ENCODE measurements at regions not wholly inside any gene's neighbourhood (a gene's known extent, or its start where the extent isn't known, plus 50 kb on each side); places are given as distances from the start of the nearest gene placed in this dataset.

DNA sequence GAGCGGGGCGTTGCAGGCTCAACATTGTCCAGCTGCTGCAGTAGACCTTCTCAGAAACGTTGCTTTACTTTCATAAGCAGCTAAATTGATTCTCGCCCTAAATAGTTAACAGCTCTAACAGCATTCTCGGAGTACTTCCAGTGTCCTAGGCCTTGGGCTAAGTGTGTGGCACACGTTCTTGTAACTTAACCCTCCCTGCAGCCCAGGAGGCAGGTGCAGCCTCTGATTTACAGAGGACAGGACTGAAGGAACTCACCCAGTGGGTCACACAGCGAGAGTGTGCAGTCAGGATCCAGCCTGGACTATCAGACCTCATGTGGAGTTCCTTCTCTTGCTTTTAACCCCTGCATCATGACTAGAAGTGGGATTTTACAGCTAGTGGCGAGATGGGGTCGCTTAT lies 312.8 kb upstream of the C2CD4B start:
- no peak for DNase-seq

DNA sequence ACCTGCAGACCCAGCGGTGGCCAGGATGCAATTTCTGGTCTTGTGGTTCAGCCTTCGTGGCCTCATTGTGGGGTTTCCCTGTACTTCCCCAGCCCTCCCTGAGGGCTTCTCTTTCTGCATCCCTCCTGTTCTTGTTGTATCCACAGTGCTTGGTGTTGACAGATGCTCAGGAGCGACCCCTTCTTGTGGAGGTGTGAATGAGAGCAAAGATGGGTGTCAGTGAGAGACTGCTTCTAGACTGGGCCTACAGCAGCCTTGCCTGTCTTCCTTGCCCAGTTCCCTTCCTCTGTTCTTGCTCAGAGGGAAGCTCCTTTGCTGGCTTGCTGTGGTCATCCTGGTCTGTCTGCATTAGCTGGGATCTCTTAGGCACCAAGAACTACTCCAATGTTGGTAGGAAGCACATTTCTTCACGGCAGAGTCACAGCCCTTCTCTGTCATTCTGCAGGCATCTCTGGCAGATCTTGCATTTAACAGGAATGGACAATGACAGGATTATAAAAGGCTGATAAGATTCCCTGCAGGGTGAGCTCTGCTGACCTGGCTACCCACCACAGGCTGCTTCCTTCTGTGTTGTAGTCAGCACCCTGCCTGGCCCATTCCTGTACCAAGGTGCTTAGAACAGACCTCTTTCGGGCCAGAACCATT lies 317.8 kb upstream of the C2CD4B start:
- no peak for DNase-seq

DNA sequence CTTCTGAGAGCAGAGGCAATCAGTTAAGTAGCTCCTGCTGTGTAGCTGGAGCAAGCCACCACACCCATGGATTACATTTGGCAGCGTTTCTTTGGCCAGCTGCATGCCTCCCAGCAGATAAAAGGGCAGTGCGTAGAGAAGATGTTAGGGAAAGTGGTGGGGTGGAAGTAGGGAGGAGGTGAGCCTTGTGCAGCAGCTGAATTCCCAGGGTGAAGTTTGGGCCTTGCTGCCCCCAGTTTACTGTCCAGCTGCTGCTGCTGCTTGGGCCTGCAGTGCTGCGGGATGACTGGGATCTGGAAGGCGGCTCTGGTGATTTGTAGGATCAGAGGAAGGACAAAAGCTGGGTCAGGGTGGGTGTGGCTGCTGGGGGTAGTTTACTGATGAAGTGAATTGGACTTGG lies 318.7 kb upstream of the C2CD4B start:
- no peak for DNase-seq

DNA sequence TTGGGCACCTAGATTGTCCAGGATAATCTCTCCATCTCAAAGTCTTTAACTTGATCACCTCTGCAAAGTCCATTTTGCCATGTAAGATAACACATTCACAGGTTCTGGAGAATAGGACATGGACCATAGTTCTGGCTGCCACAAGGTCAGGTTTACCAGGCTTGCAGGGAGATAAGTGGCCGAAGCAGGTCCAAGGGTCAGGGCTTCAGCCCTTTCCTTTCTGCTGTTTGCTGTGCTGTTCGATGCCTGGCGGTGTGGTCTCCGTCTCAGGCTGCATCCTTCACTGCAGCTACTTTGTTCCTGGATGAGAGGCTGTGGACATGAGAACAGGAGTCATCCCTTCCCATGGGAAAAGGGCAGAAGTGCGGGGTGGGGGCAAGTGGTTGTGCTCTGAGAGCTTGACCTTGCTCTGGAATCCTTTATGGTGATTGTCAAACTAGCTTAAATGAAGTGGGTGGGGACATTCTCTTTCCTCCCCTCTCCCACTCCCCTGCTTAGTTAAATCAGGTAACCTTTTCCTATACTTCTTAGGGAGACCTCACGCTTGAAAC lies 320.2 kb upstream of the C2CD4B start:
- DNase-seq, result no peak

DNA sequence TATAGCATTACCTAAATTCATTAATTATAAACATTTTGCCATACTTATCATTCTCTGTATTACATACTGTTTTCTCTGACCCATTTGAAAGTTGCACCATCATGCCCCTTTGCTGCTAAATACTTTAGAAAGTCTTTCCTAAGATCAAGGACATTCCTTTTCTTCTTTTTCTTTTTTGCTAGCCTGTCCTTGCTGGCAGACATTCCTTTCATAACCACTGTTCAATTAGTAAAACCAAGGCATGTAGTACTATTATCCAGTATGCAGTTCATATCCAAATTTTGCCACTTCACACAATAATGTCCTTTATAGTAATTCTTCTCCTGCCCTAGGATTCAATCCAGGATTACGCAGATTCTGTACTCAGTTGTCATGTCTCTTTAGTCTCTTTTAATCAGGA lies 321.0 kb upstream of the C2CD4B start:
- DNase-seq, result no peak

DNA sequence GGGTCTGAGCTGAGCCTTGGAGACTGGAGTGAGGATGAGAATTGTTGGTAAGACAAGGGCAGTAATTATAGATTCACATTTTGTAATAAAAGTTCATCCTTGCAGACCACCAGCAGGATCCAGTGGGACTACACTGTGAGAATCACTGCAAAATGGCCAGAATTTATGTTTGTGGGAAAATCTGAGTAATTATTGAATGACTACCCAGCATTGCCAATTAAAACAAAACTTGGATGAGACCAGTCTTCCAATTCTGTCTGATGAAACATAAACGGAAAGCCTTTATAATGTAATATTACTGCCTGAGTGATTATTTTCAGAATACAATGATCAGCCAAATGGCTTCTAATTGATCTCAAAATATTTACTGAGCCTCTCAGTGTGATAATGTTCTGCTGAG lies 323.3 kb upstream of the C2CD4B start:
- DNase-seq, result no peak

DNA sequence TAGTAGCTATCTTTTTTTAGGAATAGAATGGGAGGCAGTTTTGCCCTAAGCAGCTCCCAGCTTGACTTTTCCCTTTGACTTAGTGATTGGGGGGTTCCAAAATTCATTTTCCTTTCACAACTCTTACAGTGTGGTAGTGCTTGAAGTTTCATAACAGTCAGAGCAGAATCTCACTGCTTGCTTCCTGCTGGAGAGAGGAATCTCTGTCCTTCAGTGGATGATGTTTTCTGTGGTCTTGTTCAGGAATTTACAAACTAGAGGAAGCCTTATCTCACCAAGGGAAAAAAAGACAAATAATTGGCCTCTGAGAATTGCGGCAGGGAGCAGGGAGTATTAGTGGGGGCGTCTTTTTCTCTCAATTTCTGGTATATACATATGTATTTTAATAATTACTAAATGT lies 326.6 kb upstream of the C2CD4B start:
- no peak for DNase-seq

DNA sequence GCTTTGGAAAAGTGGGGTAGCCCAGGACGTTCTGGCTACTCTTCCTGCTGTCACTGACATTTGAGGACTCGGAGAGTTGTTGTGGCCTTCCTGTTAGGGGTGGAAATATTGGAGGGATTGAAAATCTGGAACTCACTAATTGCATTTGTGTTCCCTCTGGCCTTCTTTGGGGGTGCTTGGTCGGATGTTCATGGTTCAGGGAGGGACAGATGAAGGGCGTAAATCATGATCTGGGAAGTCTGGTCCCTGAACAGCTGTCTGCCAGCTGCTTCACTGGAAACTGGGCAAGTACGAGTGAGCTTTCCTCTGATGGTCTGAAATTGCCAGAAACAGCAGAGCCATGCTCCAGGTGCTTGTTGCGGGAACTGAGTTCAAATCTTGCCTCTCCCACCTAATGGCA lies 327.8 kb upstream of the C2CD4B start:
- no peak for DNase-seq

DNA sequence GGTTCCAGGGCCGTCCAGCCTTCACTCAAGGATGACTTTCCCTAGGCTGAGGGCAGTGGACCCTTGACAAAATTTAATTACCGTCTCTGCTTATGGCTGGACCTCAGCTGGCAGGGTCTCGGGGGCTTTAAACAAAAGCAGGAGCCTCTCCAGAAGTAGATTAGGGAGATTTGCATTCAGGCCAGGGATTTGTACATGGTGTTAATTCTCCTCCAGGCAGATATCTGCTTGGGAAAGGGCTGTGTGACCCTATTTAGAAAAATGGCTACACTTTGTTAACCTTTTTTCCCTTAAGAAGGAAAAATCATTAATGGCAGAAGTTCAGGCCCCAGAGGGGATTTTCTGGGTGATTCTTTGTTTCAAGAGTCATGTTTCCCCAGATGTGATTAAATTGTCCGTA lies 329.1 kb upstream of the C2CD4B start:
- DNase-seq, result no peak

DNA sequence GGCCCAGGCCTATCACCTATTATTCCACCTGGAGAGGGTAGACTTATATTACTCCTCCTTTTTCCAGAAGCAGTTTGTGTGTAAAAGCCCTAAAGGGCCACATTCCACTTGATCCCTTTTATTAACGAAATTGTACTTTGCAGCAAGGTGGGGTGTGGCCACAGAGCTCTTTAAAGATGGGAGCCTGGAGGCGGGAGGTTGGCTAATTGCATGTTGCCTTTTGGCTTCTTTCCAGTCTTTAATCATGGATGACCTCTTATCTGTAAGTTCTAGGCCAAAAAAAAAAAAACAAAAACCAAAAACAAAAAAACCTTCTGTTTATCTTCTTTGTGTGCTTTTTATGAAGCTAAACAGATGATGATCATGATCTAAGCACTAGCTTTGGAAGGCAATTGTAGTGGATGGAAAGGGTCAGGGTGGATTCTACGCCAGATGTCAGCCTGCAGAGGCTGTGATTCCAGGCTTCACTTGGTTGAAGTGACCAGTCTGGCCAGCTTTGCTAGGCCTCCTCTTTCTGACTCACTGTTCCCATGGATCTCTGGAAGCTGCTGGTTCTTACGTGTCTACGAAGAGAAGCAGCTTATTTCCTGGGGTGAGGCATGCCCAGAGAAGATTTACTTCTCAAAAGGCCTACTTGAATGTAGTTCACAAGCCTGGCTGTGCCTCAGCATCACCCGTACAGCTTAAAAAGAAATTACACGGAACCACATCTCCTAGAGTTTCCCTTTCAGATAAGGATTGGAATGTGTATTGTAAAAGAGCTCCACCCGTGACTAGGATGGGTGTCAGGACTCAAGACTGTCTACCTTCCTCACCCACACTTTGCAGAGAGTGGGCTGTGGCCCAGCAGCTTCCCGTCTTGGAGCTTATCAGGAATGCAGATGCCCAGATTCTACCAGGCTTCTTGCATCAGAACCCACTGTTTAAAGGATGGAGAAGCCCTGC lies 330.9 kb upstream of the C2CD4B start:
- no peak for DNase-seq

DNA sequence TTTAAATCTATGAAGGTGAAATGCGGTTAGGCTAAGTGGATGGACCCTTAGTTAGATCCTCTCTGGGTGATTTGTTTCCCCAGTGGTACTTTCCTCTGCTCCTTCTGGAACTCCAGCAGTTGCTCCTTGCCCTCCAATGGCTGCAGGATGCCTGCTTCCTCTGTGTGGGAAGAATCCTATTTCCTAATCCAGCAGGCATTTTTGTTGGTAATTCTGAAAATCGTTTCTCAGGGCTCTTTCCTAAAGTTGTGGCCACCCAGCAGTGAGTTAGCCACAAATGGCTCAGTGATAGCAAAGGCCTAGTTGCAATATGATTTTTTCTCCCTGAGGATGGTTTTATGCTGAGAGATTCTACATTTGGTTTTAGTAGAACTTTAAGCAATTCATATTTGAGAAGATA lies 332.3 kb upstream of the C2CD4B start:
- no peak for DNase-seq

DNA sequence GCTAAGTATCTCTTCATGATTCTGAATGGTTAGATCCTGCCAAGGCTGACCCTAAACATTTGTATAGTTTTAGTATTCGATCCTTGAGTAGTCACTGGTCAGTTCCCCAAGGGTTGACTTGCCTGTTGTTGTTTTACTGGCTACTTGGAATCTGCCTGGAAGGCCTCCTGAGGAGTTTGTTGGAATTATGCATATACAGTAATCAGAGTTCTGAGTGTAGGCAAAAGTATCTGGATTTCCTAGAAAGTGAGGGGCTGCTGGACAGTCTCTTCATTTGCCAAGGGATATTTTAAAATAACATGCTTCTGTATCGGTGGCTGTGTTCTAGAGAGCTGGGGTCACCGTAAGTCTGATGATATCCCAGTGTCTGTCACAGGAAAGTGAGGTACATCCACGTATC lies 333.2 kb upstream of the C2CD4B start:
- no peak for DNase-seq

DNA sequence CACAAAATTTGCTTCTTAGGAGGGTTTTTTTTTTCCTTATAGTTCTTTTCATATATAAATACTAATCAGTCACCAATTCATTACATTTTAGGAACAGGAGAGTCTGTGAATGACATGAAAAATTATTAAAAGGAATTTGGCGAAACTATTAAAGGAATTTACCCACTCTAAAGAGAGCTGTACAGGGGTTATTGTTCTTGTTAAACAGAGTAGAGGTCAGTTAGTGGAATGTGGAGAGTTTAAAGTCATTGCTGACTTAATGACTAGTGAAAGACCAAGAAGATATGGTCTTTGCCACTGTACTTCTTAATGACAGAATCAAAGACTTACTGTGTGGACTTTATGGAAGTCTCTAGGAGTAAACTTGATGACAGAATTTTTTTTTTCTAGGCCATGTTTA lies 333.6 kb upstream of the C2CD4B start:
- no peak for DNase-seq

DNA sequence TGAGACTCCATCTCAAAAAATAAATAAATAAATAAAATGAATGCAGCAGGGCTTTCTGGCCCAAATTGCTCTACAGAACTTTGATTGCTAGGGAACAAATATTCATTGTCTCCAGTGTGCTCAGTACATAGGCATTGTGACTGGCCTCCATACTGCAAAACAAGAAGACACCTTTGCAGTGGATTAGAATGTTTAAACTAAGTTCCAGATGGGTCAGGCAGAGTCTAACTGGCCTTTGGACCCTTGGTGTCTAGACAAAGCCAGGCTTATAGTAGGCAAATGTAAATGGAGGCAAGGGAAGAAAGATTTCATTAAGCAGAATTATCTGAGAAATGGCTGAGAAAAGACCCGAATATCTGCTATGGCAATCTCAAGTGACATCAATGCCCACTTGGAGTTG lies 335.2 kb upstream of the C2CD4B start:
- DNase-seq, result no peak

DNA sequence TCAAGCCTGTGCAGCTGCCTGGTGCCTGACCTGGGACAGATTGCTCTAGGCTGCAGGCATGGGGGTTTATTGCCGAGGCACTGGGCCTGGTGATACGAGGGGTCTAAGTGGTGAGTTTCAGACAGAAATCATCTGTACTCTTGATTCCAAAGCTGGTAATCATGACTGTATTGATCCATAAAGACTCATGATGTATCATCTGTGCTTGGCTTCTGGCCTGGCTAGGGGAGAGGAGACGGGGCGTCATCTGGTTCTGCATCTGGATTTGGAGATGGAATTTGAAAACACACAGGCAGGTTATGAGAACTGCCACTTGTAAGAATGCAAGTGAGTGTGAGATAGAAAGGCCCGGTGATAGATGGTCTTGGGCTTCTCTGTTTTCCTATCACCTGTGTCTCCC lies 337.4 kb upstream of the C2CD4B start:
- DNase-seq, result no peak

DNA sequence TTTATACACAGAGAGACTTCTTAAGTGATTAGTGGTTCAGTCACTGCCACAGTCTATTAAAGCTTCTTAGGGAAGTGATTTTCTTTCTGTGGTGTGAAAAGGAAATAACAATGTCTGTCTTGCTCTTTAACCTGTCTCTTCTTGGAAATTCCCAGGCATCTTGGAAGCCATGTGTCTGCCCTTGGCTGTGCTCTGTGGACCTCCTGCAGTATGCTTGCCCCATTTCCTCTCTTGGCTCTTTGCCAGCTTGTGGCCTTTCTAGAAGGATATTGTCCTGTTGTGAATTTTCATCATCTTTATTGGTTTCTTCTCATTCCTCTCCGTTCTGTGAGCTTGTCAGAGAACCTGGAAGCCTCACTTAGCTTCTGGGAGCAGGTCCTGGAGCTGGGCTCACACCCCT lies 338.4 kb upstream of the C2CD4B start:
- DNase-seq, result no peak

DNA sequence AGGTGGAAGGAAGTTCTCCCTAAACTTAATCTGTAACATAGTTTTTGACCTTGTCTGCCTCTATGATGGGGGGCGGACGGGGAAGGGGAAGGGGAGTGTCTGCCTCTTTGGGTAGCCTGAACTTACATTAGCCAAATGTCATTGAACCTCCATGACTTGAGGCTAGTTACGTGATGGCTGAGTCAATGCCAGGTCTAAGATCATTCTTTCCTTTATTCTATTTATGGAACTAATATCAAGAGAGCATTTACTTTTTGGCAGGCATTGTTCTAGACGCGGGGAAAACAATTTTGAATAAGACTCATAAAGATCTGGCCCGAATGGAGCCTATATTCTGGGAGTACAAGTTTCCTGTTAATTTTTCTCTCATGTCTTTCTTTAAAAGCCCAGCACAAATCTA lies 340.7 kb upstream of the C2CD4B start:
- DNase-seq, result no peak

DNA sequence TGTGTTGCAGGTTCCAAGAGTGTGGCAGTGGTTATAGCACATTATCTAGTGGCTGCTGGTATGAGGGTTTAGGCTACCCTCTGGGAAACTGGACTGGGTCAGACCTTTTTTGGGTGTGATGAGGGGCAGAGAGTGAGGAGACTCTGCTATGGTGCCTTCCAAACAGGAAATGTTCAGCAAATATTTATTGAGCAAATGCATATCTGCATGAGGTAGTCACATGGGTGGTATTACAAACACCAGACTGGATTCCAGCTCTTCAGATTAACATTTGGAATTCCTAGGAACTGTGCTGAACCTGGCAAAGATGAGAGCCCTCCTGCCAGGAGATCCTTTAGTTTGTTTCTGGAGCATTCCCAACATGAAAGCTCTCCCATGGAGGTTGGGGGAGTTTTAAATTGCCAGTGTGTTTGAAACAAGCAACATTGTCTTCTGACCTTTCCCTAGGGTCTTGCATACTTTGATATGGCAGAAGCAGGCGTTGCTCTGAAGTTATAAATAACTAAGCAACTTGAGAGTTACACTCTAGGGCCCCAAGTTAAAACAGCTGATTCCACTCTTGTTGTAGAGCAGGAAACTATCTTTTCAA lies 341.2 kb upstream of the C2CD4B start:
- DNase-seq, result no peak

DNA sequence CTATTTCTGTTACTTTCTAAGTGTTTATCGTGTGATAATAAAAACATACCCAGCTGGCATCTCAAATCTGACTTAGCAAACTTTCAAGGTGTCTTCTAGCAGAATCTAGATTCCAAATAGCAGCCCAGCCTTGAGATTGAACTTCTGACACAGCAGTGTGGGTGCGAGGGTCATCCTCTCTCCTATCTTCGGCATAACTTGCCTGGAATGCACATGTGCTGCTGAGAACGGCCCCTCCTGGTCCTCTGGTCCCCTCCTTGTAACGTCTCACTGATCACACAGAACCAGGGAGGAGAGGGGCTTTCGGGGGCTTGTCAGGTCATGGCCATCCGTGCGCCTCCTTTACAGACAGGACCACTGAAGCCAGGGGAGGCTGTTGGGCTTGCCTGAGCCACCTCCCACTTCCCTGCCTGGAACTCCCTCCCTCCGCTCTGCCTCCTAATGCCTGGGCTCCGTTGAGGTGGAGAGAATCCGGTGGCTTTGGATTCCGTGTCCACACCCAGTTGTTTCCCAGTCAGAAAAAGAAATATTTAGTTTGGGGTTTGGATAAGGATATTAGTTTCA lies 344.4 kb upstream of the C2CD4B start:
- no peak for DNase-seq

DNA sequence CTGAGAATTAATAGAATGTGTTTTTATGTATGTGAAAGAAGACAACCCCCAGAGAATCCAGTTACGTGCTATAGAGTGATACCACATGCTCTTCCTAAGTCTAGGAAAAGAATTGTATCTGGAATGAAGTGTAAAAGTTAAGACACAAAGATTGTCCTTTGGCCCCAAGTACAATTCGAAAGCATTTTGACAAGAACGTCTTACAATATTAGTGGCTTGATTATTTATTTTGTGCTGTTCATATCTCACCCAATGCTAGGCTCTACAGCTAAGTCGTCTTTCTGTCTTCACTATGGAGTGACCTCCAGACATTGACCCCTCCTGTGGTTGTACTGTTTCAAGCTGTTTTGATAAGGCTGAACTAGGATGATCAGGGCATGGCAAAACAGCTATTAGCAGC lies 345.7 kb upstream of the C2CD4B start:
- DNase-seq, result no peak

DNA sequence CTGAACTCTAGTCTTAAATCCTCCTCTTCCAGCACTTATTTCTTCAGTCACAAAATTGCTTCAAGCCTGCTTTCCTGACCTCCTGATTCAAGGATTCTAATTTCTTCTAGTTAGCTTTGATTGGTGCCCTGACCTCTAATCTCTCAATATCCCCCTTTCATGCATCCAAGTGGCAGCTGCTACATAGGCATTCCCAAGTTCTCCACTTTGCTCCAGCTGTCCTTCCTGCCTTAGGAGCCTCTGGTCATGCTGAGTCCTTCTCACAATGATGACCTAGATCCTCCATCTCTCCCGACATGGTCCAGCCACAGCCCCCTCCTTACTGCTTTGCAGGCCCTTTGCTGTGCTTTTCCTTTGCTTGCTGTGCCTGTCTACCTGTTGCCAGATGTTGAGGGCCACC lies 347.8 kb upstream of the C2CD4B start:
- no peak for DNase-seq

DNA sequence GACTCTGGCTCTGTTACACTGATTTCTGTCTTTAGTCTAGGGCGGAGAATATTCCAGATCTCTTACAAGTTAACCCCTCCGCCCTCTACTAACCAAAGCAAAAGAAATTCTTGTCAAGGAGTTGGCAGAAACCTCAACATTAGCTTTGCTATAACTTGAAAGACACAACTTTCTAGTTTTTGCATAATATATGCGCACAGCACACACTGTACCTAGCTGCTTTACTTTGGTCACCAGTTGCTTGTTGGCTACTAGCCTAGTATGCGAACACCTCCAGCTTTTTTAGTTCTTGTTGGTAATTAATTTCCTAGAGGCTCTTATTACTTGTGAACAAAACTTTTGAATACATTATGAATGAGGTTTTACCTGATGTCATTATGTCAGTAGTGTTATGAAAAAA lies 348.8 kb upstream of the C2CD4B start:
- DNase-seq, result no peak

DNA sequence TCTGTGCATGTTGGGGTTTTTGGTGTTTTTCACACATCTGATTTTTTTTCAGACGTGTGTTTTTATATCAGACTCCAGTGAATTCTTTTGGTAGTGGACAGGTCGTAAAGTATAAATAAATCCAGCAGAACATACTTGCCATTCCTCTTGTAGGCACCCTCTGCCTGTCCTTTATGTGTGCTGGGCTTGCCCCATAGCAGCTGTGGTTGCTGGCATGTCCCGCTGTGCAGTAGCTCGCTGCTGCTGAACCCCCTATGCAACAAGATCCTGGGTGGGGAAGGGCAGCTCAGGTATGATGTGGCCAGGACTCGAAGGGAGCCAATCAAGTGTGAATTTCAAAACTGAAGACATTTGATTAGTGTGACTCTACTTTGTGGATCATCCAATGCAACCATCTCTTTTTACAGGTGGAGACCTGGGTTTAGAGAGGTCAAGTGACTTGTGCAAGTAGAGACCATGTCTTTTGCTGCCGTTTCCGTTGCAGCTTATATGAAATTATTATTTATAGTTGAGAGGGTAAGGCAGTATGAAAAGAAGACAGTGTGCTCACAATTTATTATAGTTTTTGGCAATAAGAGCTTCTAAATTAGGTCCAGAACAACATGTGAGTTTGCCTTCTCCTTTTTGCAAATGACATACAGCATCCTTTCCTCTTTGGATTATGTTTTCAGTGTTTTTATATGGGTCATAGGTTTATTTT lies 350.8 kb upstream of the C2CD4B start:
- no peak for DNase-seq

Data from effector CD8-positive, alpha-beta T cell (primary cell).